ENCODE measurements at regions not wholly inside any gene's neighbourhood (a gene's known extent, or its start where the extent isn't known, plus 50 kb on each side); places are given as distances from the start of the nearest gene placed in this dataset.

DNA sequence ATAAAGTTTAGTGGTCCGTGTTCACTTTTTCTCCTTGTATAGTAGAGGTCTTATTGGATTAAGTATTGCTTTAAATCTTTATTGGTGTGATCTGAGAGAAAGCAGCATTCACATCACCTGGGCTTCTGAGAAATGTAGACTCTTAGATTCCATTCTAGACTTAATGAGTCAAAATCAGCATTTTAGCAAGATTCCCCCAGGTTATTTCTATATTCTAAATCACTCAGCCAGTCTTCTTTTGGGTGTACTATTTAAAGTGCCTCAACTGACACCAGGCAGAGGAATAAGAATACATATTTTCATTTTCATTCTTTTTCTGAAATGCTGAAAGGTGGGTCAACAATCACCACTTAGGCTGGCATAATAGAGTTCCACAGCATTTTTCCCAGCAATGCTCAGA, 481.7 kb downstream of the TUSC7 start:
- TF ChIP-seq, protein P1, sequence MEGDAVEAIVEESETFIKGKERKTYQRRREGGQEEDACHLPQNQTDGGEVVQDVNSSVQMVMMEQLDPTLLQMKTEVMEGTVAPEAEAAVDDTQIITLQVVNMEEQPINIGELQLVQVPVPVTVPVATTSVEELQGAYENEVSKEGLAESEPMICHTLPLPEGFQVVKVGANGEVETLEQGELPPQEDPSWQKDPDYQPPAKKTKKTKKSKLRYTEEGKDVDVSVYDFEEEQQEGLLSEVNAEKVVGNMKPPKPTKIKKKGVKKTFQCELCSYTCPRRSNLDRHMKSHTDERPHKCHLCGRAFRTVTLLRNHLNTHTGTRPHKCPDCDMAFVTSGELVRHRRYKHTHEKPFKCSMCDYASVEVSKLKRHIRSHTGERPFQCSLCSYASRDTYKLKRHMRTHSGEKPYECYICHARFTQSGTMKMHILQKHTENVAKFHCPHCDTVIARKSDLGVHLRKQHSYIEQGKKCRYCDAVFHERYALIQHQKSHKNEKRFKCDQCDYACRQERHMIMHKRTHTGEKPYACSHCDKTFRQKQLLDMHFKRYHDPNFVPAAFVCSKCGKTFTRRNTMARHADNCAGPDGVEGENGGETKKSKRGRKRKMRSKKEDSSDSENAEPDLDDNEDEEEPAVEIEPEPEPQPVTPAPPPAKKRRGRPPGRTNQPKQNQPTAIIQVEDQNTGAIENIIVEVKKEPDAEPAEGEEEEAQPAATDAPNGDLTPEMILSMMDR (conservative IDR thresholded peaks at IDR 0.05; ENCODE audit: low read depth, low read length), result no peak
- no peak for TF ChIP-seq EZH2phosphoT487 (IDR thresholded peaks at IDR 0.05; ENCODE audit: borderline replicate concordance, low read length)

Data from PC-3 (cell line).